Endothelial cell of umbilical vein (primary cell): ENCODE measurements at regions not wholly inside any gene's neighbourhood (a gene's known extent, or its start where the extent isn't known, plus 50 kb on each side); places are given as distances from the start of the nearest gene placed in this dataset.

ENCODE experiments used
- EZH2 ChIP-seq: IDR thresholded peaks from 2 replicates; pipeline ENCODE4 v1.6.1; 2012; ENCODE audit warnings: borderline replicate concordance, low read depth, mild to moderate bottlenecking, moderate library complexity, low read length, inconsistent platforms; ENCODE audit not compliant: severe bottlenecking
- GATA2 ChIP-seq: IDR thresholded peaks from 2 replicates; pipeline ENCODE4 v1.7.0; 2011; ENCODE audit warnings: low read depth, mild to moderate bottlenecking, moderate library complexity, mixed read lengths, low read length; ENCODE audit not compliant: insufficient read length, insufficient read depth
- POLR2A ChIP-seq: IDR thresholded peaks from 2 replicates; pipeline ENCODE4 v1.6.1; 2012; ENCODE audit warnings: low read depth, mild to moderate bottlenecking, control low read depth, low read length
- TF ChIP-seq, protein P1 (sequence below), 2 donors: IDR thresholded peaks; 1 replicate in 1 of 2; 2 replicates in 1 of 2; pipeline ENCODE4 v1.5.1; 2011; ENCODE audit warnings: low read length in 2 of 2, mild to moderate bottlenecking in 2 of 2, moderate library complexity in 2 of 2, control low read depth in 1 of 2, inconsistent platforms in 1 of 2, low read depth in 1 of 2; ENCODE audit not compliant: insufficient read depth in 1 of 2; ENCODE audit errors: extremely low read depth in 1 of 2

DNA sequence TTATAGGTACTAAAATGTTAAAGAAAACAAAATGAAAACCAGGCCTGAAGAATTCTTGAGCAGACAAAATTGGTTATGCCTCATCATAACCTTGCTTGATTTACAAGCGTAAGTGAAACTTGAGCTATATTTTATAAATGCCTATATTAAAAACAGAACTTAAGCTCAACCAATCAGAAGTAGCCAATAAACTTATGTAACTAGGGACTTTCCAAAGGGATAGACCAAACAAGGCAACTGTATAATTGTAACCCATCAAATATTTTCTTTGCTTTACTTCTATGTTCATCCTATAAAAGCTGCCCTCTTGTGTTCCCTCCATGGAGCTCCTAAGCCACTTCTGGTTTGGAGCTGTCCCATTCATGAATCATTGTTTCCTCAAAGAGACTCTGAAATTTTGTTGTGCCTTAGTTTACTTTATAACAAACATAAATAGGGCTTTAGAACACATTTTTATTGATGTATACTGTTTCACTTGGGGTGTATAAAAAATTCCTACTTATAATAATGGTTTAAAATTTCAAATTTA lies 101.6 kb upstream of the CARMIL1 start:
- TF ChIP-seq POLR2A (no peak), EZH2 (no peak), GATA2 (no peak)
- TF ChIP-seq, protein P1, sequence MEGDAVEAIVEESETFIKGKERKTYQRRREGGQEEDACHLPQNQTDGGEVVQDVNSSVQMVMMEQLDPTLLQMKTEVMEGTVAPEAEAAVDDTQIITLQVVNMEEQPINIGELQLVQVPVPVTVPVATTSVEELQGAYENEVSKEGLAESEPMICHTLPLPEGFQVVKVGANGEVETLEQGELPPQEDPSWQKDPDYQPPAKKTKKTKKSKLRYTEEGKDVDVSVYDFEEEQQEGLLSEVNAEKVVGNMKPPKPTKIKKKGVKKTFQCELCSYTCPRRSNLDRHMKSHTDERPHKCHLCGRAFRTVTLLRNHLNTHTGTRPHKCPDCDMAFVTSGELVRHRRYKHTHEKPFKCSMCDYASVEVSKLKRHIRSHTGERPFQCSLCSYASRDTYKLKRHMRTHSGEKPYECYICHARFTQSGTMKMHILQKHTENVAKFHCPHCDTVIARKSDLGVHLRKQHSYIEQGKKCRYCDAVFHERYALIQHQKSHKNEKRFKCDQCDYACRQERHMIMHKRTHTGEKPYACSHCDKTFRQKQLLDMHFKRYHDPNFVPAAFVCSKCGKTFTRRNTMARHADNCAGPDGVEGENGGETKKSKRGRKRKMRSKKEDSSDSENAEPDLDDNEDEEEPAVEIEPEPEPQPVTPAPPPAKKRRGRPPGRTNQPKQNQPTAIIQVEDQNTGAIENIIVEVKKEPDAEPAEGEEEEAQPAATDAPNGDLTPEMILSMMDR (IDR thresholded peaks at IDR 0.05; ENCODE audit: extremely low read depth in 1 of 2, insufficient read depth in 1 of 2, low read depth in 1 of 2, low read length in 2 of 2) = no peak
